GM10266 (cell line): ENCODE measurements at regions not wholly inside any gene's neighbourhood (a gene's known extent, or its start where the extent isn't known, plus 50 kb on each side); places are given as distances from the start of the nearest gene placed in this dataset.
A peak's percentile ranks its signal among the peaks of the same experiment; 100 is the strongest.
"Not testable (repeated sequence)": the region's sequence is repeated elsewhere in the genome, so short reads cannot be mapped to it uniquely, and the experiment has no call there.

Experiments
- DNase-seq: peaks from one replicate; pipeline ENCODE4 v3.0.0; 2012; ENCODE audit errors: extremely low spot score
- CTCF ChIP-seq: IDR thresholded peaks from 2 replicates; pipeline ENCODE4 v1.5.1; 2012; ENCODE audit warnings: mild to moderate bottlenecking, low read depth; ENCODE audit not compliant: control insufficient read depth, insufficient read depth; ENCODE audit errors: missing control alignments

- TF ChIP-seq CTCF: no peak
These were observed 118.1 kb upstream of the SEM1 start for GRCh38 chr7:96827701-96828100.

GRCh38 chr7:96829121-96829520, 119.5 kb upstream of the SEM1 start:
- not testable (repeated sequence) for DNase-seq

More at GRCh38 chr7:96827701-96828100, 118.1 kb upstream of the SEM1 start:
- no peak for DNase-seq

- no peak for DNase-seq
- no peak for TF ChIP-seq CTCF
These were observed 121.8 kb upstream of the SEM1 start for GRCh38 chr7:96831446-96831845.

- no peak for DNase-seq
- no peak for TF ChIP-seq CTCF
These were observed 122.5 kb upstream of the SEM1 start for GRCh38 chr7:96832092-96832662.

- TF ChIP-seq CTCF: no peak
- DNase-seq: no peak
These were observed 124.2 kb upstream of the SEM1 start for GRCh38 chr7:96833676-96834453.

GRCh38 chr7:96836456-96836855, 126.8 kb upstream of the SEM1 start:
- DNase-seq: no peak
- no peak for TF ChIP-seq CTCF

- TF ChIP-seq CTCF: no peak
- DNase-seq: peak; percentile 48
These were observed 127.9 kb upstream of the SEM1 start for GRCh38 chr7:96837593-96837992.

GRCh38 chr7:96838481-96838880, 128.8 kb upstream of the SEM1 start:
- no peak for TF ChIP-seq CTCF
- no peak for DNase-seq
